OCI-LY3 (cell line): ENCODE measurements at regions not wholly inside any gene's neighbourhood (a gene's known extent, or its start where the extent isn't known, plus 50 kb on each side); places are given as distances from the start of the nearest gene placed in this dataset.

Experiments
- H2AFZ ChIP-seq: fragments of 200-600, 300-600 bp; shearing (Covaris generic); 2 replicates; pipeline ENCODE4 v1.6.0; 2014; ENCODE audit warnings: antibody characterized with exemption, low read depth, low read length
- H3K27ac ChIP-seq: fragments of 200-600, 300-600 bp; sonication (generic); 2 replicates; pipeline ENCODE4 v1.5.1; 2014; ENCODE audit warnings: mild to moderate bottlenecking, low read length, moderate library complexity, mixed read lengths
- H3K27me3 ChIP-seq: fragments of 200-600, 300-600 bp; sonication (generic); 2 replicates; pipeline ENCODE4 v1.6.1; 2014; ENCODE audit warnings: low read depth, low read length, mixed read lengths
- H3K36me3 ChIP-seq: fragments of 200-600, 300-600 bp; sonication (generic); replicated peaks from 2 replicates; pipeline ENCODE3; 2014; ENCODE audit warnings: low read depth, low read length, mixed read lengths
- H3K4me1 ChIP-seq: fragments of 300-600, 200-600 bp; sonication (generic); 2 replicates; pipeline ENCODE4 v1.6.1; 2014; ENCODE audit warnings: low read length, mixed read lengths
- H3K4me2 ChIP-seq: fragments of 200-600, 300-600 bp; sonication (generic); 2 replicates; pipeline ENCODE4 v1.6.1; 2014; ENCODE audit warnings: low read length, mixed read lengths
- H3K4me3 ChIP-seq: fragments of 300-600, 200-600 bp; sonication (generic); 2 replicates; pipeline ENCODE4 v1.5.1; 2014; ENCODE audit warnings: antibody characterized with exemption, mild to moderate bottlenecking, low read length, moderate library complexity
- H3K79me2 ChIP-seq: fragments of 300-600, 200-600 bp; shearing (Covaris generic); 2 replicates; pipeline ENCODE4 v1.6.1; 2014; ENCODE audit warnings: mild to moderate bottlenecking, low read length, mixed read lengths
- H3K9ac ChIP-seq: fragments of 300-600, 200-600 bp; shearing (Covaris generic); 2 replicates; pipeline ENCODE4 v1.6.0; 2014; ENCODE audit warnings: mild to moderate bottlenecking, low read length, moderate library complexity
- H3K9me3 ChIP-seq: fragments of 200-600, 300-600 bp; shearing (Covaris generic); 2 replicates; pipeline ENCODE4 v1.6.1; 2014; ENCODE audit warnings: low read length, mixed read lengths; ENCODE audit not compliant: insufficient read depth
- H4K20me1 ChIP-seq: fragments of 200-600, 300-600 bp; sonication (generic); 2 replicates; pipeline ENCODE4 v1.6.1; 2016; ENCODE audit warnings: low read length, mixed read lengths; ENCODE audit not compliant: insufficient read depth
- CTCF ChIP-seq: fragments of 200-600, 300-600 bp; sonication (generic); IDR thresholded peaks from 2 replicates; pipeline ENCODE4 v1.5.1; 2014; ENCODE audit warnings: antibody characterized with exemption, low read length, low read depth
- EZH2phosphoT487 ChIP-seq: fragments of 200-600 bp; shearing (Covaris generic); IDR thresholded peaks from 2 replicates; pipeline ENCODE4 v1.6.1; 2018; ENCODE audit warnings: antibody characterized with exemption, mixed run types, low read depth

- Histone ChIP-seq H3K9me3 (no peaks in the 10 kb centered on the region), H3K4me1 (no peaks in the 10 kb centered on the region), H2AFZ (no peak overlapping the region), H3K36me3 (no peaks in the 10 kb centered on the region), H3K79me2 (no peaks in the 10 kb centered on the region), H3K27me3 (no peaks in the 10 kb centered on the region), H3K27ac (no peak overlapping the region), H3K9ac (no peak overlapping the region), H3K4me3 (no peak overlapping the region), H4K20me1 (no peaks in the 10 kb centered on the region), H3K4me2 (no peak overlapping the region)
- TF ChIP-seq CTCF (peak; percentile 35), EZH2phosphoT487 (no peak)
Measured at GRCh38 chr4:16450724-16451123, 224.5 kb upstream of the TAPT1 start.

GRCh38 chr4:16450031-16450430, 223.8 kb upstream of the TAPT1 start:
- Histone ChIP-seq H3K27ac (no peak overlapping the region), H3K27me3 (no peaks in the 10 kb centered on the region), H3K9ac (no peak overlapping the region), H3K4me2 (no peak overlapping the region), H3K4me3 (no peak overlapping the region), H3K4me1 (no peaks in the 10 kb centered on the region), H3K79me2 (no peaks in the 10 kb centered on the region), H2AFZ (no peak overlapping the region), H3K36me3 (no peaks in the 10 kb centered on the region), H3K9me3 (no peaks in the 10 kb centered on the region), H4K20me1 (no peaks in the 10 kb centered on the region)
- TF ChIP-seq EZH2phosphoT487 (no peak), CTCF (no peak)

GRCh38 chr4:16449406-16449805, 223.1 kb upstream of the TAPT1 start:
- Histone ChIP-seq H3K27me3 (no peaks in the 10 kb centered on the region), H3K4me1 (no peaks in the 10 kb centered on the region), H4K20me1 (no peaks in the 10 kb centered on the region), H3K79me2 (no peaks in the 10 kb centered on the region), H3K4me2 (no peak overlapping the region), H3K27ac (no peak overlapping the region), H3K4me3 (no peak overlapping the region), H2AFZ (no peak overlapping the region), H3K9me3 (no peaks in the 10 kb centered on the region), H3K36me3 (no peaks in the 10 kb centered on the region), H3K9ac (no peak overlapping the region)
- TF ChIP-seq EZH2phosphoT487, result no peak
- no peak for TF ChIP-seq CTCF

- no peaks in the 10 kb centered on the region for H3K9me3 ChIP-seq
- no peaks in the 10 kb centered on the region for H3K36me3 ChIP-seq
- no peak overlapping the region for H3K27ac ChIP-seq
- H3K79me2 ChIP-seq, result no peaks in the 10 kb centered on the region
- no peak overlapping the region for H3K4me3 ChIP-seq
- H4K20me1 ChIP-seq, result no peaks in the 10 kb centered on the region
- H3K4me2 ChIP-seq, result no peak overlapping the region
- H3K4me1 ChIP-seq, result no peaks in the 10 kb centered on the region
- H3K9ac ChIP-seq, result no peak overlapping the region
- no peak overlapping the region for H2AFZ ChIP-seq
- H3K27me3 ChIP-seq, result no peaks in the 10 kb centered on the region
- TF ChIP-seq EZH2phosphoT487 (no peak), CTCF (no peak)
Measured at GRCh38 chr4:16448241-16448840, 222.1 kb upstream of the TAPT1 start.
